Keratinocyte (primary cell): ENCODE measurements at regions not wholly inside any gene's neighbourhood (a gene's known extent, or its start where the extent isn't known, plus 50 kb on each side); places are given as distances from the start of the nearest gene placed in this dataset.

Experiments used
- DNase-seq: peaks from one replicate; pipeline ENCODE4 v3.0.0-alpha.2; 2011; ENCODE audit warnings: low read depth, missing footprints, low spot score
- FAIRE-seq: peaks from 2 replicates; lab custom pipeline; 2011; peaks lifted over from hg19 to GRCh38; lab: Jason Lieb, UNC
- H2AFZ ChIP-seq: 2 replicates; pipeline ENCODE4 v1.6.0; 2012; ENCODE audit warnings: low read length, control low read depth, inconsistent platforms; ENCODE audit not compliant: control insufficient read depth
- H3K27ac ChIP-seq: 2 replicates; pipeline ENCODE4 v1.5.1; 2011; ENCODE audit warnings: low read length; ENCODE audit not compliant: control insufficient read depth, insufficient read depth
- H3K27me3 ChIP-seq: 3 replicates; pipeline ENCODE4 v1.6.0; 2011; ENCODE audit warnings: low read length; ENCODE audit not compliant: control insufficient read depth, insufficient read depth; ENCODE audit errors: extremely low read depth
- H3K36me3 ChIP-seq, 2 experiments: 2 replicates in 1 of 2; 3 replicates in 1 of 2; pipeline ENCODE4 v1.5.1; 2011; ENCODE audit warnings: low read length in 2 of 2, mild to moderate bottlenecking in 1 of 2; ENCODE audit not compliant: control insufficient read depth in 2 of 2, insufficient read depth in 2 of 2; ENCODE audit errors: extremely low read depth in 1 of 2
- H3K4me1 ChIP-seq: 3 replicates; pipeline ENCODE4 v1.5.1; 2011; ENCODE audit warnings: low read length; ENCODE audit not compliant: control insufficient read depth, insufficient read depth; ENCODE audit errors: extremely low read depth
- H3K4me2 ChIP-seq: 3 replicates; pipeline ENCODE4 v1.6.0; 2011; ENCODE audit warnings: low read depth, low read length; ENCODE audit not compliant: control insufficient read depth, insufficient read depth; ENCODE audit errors: extremely low read depth
- H3K4me3 ChIP-seq, 3 experiments: fragments of 200-600 bp in 1 of 3; sonication (generic) in 1 of 3; 2 replicates in 2 of 3; 3 replicates in 1 of 3; pipeline ENCODE4 v1.5.1; 2011 to 2016; ENCODE audit warnings: low read length in 3 of 3, mild to moderate bottlenecking in 3 of 3, control low read depth in 2 of 3, inconsistent platforms in 1 of 3, low read depth in 1 of 3, mixed read lengths in 1 of 3, mixed run types in 1 of 3, moderate library complexity in 1 of 3; ENCODE audit not compliant: control insufficient read depth in 2 of 3, insufficient read depth in 2 of 3; ENCODE audit errors: extremely low read depth in 1 of 3
- H3K79me2 ChIP-seq: 2 replicates; pipeline ENCODE4 v1.6.0; 2012; ENCODE audit warnings: low read length; ENCODE audit not compliant: control insufficient read depth, insufficient read depth
- H3K9ac ChIP-seq: 3 replicates; pipeline ENCODE4 v1.6.0; 2011; ENCODE audit warnings: low read length; ENCODE audit not compliant: control insufficient read depth, insufficient read depth; ENCODE audit errors: extremely low read depth
- H3K9me1 ChIP-seq: 3 replicates; pipeline ENCODE4 v1.6.0; 2011; ENCODE audit warnings: low read length; ENCODE audit not compliant: control insufficient read depth, insufficient read depth; ENCODE audit errors: extremely low read depth
- H3K9me3 ChIP-seq: 2 replicates; pipeline ENCODE4 v1.5.1; 2012; ENCODE audit warnings: low read depth, low read length; ENCODE audit not compliant: control insufficient read depth
- H4K20me1 ChIP-seq: 3 replicates; pipeline ENCODE4 v1.6.0; 2011; ENCODE audit warnings: low read length; ENCODE audit not compliant: control insufficient read depth, insufficient read depth; ENCODE audit errors: extremely low read depth
- CTCF ChIP-seq, 3 experiments: IDR thresholded peaks in 1 of 3; conservative IDR thresholded peaks in 1 of 3; optimal IDR thresholded peaks in 1 of 3; 2 replicates in 2 of 3; 3 replicates in 1 of 3; pipeline versions ENCODE3 to v1.5.1; 2011; ENCODE audit warnings: low read length in 3 of 3, mild to moderate bottlenecking in 3 of 3, moderate library complexity in 2 of 3, control low read depth in 1 of 3, inconsistent platforms in 1 of 3; ENCODE audit not compliant: insufficient read depth in 2 of 3; ENCODE audit errors: extremely low read depth in 1 of 3
- EZH2 ChIP-seq: IDR thresholded peaks from one replicate; pipeline ENCODE4 v1.6.1; 2012; ENCODE audit warnings: inconsistent platforms, mild to moderate bottlenecking, low read length, moderate library complexity
- dilution Hi-C: fragments of 300-500 bp; cut with MboI; formaldehyde crosslinking; loops from one replicate; pipeline ENCODE4 v1.7.0; 2020; ENCODE audit warnings: low sequenced_read_pairs; ENCODE audit not compliant: extremely low pct_ligation_motif_present

- FAIRE-seq (no peak), DNase-seq (no peak)
- H3K4me1 ChIP-seq: no peaks in the 10 kb centered on the region
- no peaks in the 10 kb centered on the region for H4K20me1 ChIP-seq
- H3K36me3 ChIP-seq: no peaks in the 10 kb centered on the region
- dilution Hi-C loops: no loop called here
- peaks cover 4% of the 10 kb centered on the region for H3K27me3 ChIP-seq
- H3K79me2 ChIP-seq: no peaks in the 10 kb centered on the region
- TF ChIP-seq CTCF (optimal IDR thresholded peaks at IDR 0.05 in 1 of 3, IDR thresholded peaks at IDR 0.05 in 1 of 3, conservative IDR thresholded peaks at IDR 0.05 in 1 of 3; ENCODE audit: extremely low read depth in 1 of 3, insufficient read depth in 2 of 3, low read length in 3 of 3): no peak
- TF ChIP-seq EZH2: no peak
- H3K9me1 ChIP-seq: no peaks in the 10 kb centered on the region
- no peak overlapping the region for H2AFZ ChIP-seq
- H3K4me3 ChIP-seq: no peak overlapping the region
- no peak overlapping the region for H3K9ac ChIP-seq
- no peak overlapping the region for H3K4me2 ChIP-seq
- H3K9me3 ChIP-seq: no peaks in the 10 kb centered on the region
- H3K27ac ChIP-seq: no peak overlapping the region
Observed at GRCh38 chr4:7140062-7140691, 52.2 kb upstream of the SORCS2 start.

DNA sequence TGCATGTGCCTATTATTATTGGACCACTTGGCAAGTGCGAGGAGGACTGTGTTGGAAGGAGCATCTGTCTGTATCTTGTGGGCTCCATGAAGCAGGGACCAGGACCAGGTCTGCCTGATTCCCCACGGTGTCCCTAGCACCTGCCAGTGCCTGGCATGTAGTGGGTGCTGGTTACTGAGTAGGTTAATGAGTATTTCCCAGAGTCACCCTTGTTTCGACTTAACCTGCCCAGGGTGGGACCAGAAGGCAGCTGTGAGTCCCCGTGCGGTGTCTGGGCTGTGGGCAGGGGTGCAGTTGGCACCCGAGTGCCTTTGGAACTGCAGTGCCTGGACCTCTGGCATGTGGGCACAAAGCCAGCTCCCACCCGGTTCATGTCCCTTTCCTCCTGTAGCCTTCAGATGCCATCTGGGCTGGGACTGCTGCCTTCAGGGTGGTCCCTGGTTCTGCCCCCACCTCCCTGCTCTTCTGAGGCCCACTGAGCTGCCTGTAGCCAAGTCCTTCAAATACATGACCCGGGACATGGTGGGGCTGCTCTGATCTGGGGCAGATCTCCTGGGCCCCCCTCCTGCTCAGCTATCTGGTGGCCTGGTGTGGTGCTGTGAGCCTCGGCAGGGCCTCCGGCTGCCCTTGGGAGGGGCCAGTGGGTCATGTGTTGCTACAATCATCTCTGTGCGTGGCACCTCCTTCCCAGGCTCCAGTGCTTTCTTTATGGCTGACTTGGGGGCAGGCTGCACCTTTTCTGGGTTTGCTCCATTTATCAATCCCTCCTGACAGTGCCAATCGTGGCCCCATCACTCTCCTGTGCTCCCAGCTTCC, 53.0 kb upstream of the SORCS2 start:
- H3K79me2 ChIP-seq: no peaks in the 10 kb centered on the region
- H3K27me3 ChIP-seq: peaks cover 4% of the 10 kb centered on the region
- H3K36me3 ChIP-seq: no peaks in the 10 kb centered on the region
- FAIRE-seq (no peak), DNase-seq (no peak)
- dilution Hi-C loops: no loop called here
- no peak overlapping the region for H2AFZ ChIP-seq
- H3K4me2 ChIP-seq: no peak overlapping the region
- H3K9me3 ChIP-seq: no peaks in the 10 kb centered on the region
- H3K9ac ChIP-seq: no peak overlapping the region
- TF ChIP-seq CTCF (optimal IDR thresholded peaks at IDR 0.05 in 1 of 3, IDR thresholded peaks at IDR 0.05 in 1 of 3, conservative IDR thresholded peaks at IDR 0.05 in 1 of 3; ENCODE audit: extremely low read depth in 1 of 3, insufficient read depth in 2 of 3, low read length in 3 of 3): no peak
- TF ChIP-seq EZH2: no peak
- no peaks in the 10 kb centered on the region for H3K9me1 ChIP-seq
- H3K4me1 ChIP-seq: no peaks in the 10 kb centered on the region
- H4K20me1 ChIP-seq: no peaks in the 10 kb centered on the region
- no peak overlapping the region for H3K27ac ChIP-seq
- H3K4me3 ChIP-seq: no peak overlapping the region
